ENCODE measurements at regions not wholly inside any gene's neighbourhood (a gene's known extent, or its start where the extent isn't known, plus 50 kb on each side); places are given as distances from the start of the nearest gene placed in this dataset.

GRCh38 chr10:130915065-130915464 is 396.5 kb downstream of the TCERG1L start:
- TF ChIP-seq CTCF (IDR thresholded peaks at IDR 0.05) (no peak), POLR2A (IDR thresholded peaks at IDR 0.05) (no peak), EP300 (IDR thresholded peaks at IDR 0.05) (no peak)
- no peak overlapping the region for H3K4me3 ChIP-seq
- 62 to 71% (median 68%) methylated on average over 6 of the region's 6 CpGs for WGBS, 3 donors
- no peak for DNase-seq
- intact Hi-C loops (cut with DNase I): no loop called here
- no peaks in the 10 kb centered on the region for H3K36me3 ChIP-seq
- no peaks in the 10 kb centered on the region for H3K9me3 ChIP-seq
- H3K4me1 ChIP-seq (ENCODE audit: insufficient read depth): no peaks in the 10 kb centered on the region
- no peak overlapping the region for H3K27ac ChIP-seq
- H3K27me3 ChIP-seq: no peaks in the 10 kb centered on the region

- Histone ChIP-seq H3K9me3 (no peaks in the 10 kb centered on the region), H3K4me3 (no peak overlapping the region), H3K4me1 (ENCODE audit: insufficient read depth) (no peaks in the 10 kb centered on the region), H3K27me3 (no peaks in the 10 kb centered on the region), H3K27ac (no peak overlapping the region), H3K36me3 (no peaks in the 10 kb centered on the region)
- no peak for DNase-seq
- TF ChIP-seq EP300 (IDR thresholded peaks at IDR 0.05) (no peak), POLR2A (IDR thresholded peaks at IDR 0.05) (no peak), CTCF (IDR thresholded peaks at IDR 0.05) (no peak)
- intact Hi-C loops (cut with DNase I): no loop called here
- 60 to 79% (median 72%) methylated on average over 4 of the region's 4 CpGs for WGBS, 3 donors
Measured at GRCh38 chr10:130921461-130921860, 390.1 kb downstream of the TCERG1L start.

- Histone ChIP-seq H3K4me3 (no peak overlapping the region), H3K4me1 (ENCODE audit: insufficient read depth) (no peaks in the 10 kb centered on the region), H3K9me3 (no peaks in the 10 kb centered on the region), H3K36me3 (no peaks in the 10 kb centered on the region), H3K27me3 (no peaks in the 10 kb centered on the region), H3K27ac (no peak overlapping the region)
- DNase-seq: no peak
- 86 to 89% (median 88%) methylated on average over 8 of the region's 8 CpGs for WGBS, 3 donors
- no peak for TF ChIP-seq EP300 (IDR thresholded peaks at IDR 0.05)
- no peak for TF ChIP-seq CTCF (IDR thresholded peaks at IDR 0.05)
- TF ChIP-seq POLR2A (IDR thresholded peaks at IDR 0.05): no peak
- intact Hi-C loops (cut with DNase I): no loop called here
Measured at GRCh38 chr10:130921911-130922440, 389.5 kb downstream of the TCERG1L start.

GRCh38 chr10:130923596-130923995 is 387.9 kb downstream of the TCERG1L start:
- no peak overlapping the region for H3K27ac ChIP-seq
- no peaks in the 10 kb centered on the region for H3K4me1 ChIP-seq (ENCODE audit: insufficient read depth)
- H3K36me3 ChIP-seq: no peaks in the 10 kb centered on the region
- H3K9me3 ChIP-seq: no peaks in the 10 kb centered on the region
- DNase-seq: no peak
- H3K4me3 ChIP-seq: no peak overlapping the region
- no peak for TF ChIP-seq EP300 (IDR thresholded peaks at IDR 0.05)
- TF ChIP-seq POLR2A (IDR thresholded peaks at IDR 0.05): no peak
- no peaks in the 10 kb centered on the region for H3K27me3 ChIP-seq
- intact Hi-C loops (cut with DNase I): no loop called here
- 50 to 62% (median 51%) methylated on average over 5 of the region's 5 CpGs for WGBS, 3 donors

GRCh38 chr10:130924138-130924819 is 387.2 kb downstream of the TCERG1L start:
- Histone ChIP-seq H3K4me1 (ENCODE audit: insufficient read depth) (no peaks in the 10 kb centered on the region), H3K27me3 (no peaks in the 10 kb centered on the region), H3K9me3 (no peaks in the 10 kb centered on the region), H3K36me3 (no peaks in the 10 kb centered on the region), H3K27ac (no peak overlapping the region), H3K4me3 (no peak overlapping the region)
- 25 to 34% (median 29%) methylated on average over 17 of the region's 17 CpGs for WGBS, 3 donors
- TF ChIP-seq EP300 (IDR thresholded peaks at IDR 0.05): no peak
- no peak for TF ChIP-seq POLR2A (IDR thresholded peaks at IDR 0.05)
- no peak for DNase-seq
- intact Hi-C loops (cut with DNase I): no loop called here

All from ovary (tissue), 7 donors.